GM19324 (cell line): ENCODE measurements at regions not wholly inside any gene's neighbourhood (a gene's known extent, or its start where the extent isn't known, plus 50 kb on each side); places are given as distances from the start of the nearest gene placed in this dataset.

ENCODE experiments used
- ATAC-seq: cut with Tn5 transposase; IDR thresholded peaks from one replicate; pipeline ENCODE4 v1.9.1; 2021; ENCODE audit warnings: mild to moderate bottlenecking, moderate library complexity; ENCODE audit not compliant: unreplicated experiment, low FRiP score

- no peak for ATAC-seq
Measured at GRCh38 chr4:61024610-61025009, 175.5 kb upstream of the ADGRL3 start.

DNA sequence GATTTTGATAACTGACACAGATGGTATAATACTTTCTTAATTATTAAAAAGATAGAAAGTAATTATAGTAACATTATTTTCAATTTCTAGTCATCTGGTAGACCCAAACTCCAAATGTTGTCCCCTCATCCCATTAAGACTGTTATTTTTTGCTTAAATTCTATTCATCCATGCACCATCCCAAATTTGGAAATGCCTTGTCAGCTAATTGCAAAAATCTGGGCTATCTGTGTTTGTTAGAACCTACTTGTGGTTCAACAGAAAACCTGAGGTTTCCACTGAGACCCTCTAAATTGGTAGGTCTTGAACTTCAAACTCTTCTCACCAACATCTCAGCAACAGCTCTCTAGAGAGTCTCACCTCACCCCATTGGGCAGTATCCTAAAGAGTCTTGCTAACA is 172.2 kb upstream of the ADGRL3 start:
- ATAC-seq: no peak

- no peak for ATAC-seq
Measured at GRCh38 chr4:61036071-61036684, 163.9 kb upstream of the ADGRL3 start.

DNA sequence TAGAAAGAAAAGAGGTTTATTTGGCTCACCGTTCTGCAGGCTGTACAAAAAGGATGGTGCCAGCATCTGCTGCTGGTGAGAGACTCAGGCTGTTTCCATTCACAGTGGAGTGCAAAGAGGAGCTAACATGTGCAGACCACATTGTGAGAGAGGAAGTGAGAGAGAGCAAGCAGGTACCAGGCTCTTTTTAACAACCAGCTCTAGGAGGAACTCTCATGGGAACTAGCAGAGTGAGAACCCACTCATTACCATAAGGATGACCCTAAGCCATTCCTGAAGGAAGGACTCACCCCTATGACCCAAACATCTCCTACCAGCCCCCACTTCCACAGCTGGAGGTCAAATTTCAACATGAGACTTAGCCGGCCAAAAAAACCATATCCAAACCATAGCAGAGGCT is 158.6 kb upstream of the ADGRL3 start:
- no peak for ATAC-seq

DNA sequence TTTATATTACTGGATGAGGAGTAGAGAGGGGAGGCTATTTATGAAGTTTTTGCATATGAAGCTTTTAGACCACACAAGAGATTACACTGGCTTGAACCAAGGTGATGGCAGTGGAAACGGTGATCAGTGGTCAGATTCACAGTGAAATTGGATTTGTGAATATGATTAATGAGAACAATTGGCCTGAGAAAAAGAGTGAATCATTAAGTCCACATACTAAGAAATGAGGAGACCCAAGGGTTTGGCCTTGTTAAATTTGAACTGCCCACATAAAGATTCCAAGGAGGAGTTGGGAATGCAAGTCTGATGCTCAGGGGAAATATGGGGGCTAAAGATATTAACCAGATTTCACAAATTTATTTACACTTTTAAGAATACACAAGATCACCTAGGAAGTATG is 155.3 kb upstream of the ADGRL3 start:
- ATAC-seq: no peak

DNA sequence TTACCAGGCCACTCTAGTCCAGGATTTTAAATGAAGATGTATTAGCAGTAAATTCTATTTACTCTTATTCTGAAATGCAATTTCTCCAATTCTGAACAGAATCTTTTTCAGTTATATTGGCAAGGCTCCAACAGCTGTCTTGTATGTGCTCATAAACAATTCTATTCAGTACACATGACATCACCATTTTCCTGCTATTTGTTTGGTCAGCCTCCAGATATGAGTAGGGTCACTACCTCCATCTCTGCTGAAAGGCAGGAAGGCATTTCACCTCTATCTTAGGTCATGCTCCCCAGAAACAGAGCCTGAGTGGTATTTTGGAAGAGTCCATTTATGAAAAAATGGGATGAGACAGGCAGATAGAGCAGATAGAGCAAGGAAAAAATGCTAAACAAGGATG is 151.1 kb upstream of the ADGRL3 start:
- ATAC-seq: no peak

GRCh38 chr4:61067381-61067780 is 132.7 kb upstream of the ADGRL3 start:
- no peak for ATAC-seq

DNA sequence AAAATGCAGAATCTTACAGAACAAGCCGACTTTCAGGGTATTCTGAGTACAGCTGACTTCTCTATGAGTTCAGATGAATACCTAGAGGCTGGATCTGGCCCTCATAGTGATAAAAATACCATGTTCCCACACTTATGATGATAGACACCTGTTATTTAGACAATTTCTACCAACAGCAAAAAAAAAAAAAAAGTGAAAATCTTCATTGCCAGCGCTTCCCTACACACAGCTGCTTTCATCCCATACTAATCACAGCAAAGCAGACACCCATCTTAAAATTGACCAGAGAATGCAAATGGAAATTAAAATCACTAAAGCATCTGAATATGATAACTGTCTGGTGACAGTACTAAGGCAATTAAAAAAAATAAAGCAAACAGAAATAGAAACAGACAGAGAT is 132.1 kb upstream of the ADGRL3 start:
- ATAC-seq: no peak

DNA sequence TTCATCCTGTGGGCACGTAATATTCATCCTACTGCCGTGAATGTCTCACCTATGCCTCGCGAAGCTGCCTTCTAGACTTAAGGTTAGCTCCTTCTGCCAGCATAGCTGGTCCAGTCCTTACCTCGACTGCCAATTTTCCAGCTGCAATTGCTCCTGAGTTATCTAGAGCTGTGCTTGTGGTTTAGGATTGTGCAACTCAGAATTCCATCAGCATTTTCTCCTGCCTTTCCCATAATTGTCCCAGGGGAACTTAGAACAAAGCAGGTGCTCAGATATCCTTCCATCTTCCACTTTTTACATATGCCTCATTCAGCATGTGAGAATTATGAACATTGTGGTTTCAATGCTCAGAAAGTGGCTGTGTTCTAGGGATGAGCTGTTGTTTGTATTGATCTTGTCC is 131.4 kb upstream of the ADGRL3 start:
- no peak for ATAC-seq

- no peak for ATAC-seq
Measured at GRCh38 chr4:61070269-61070668, 129.9 kb upstream of the ADGRL3 start.

GRCh38 chr4:61079427-61079826 is 120.7 kb upstream of the ADGRL3 start:
- no peak for ATAC-seq

- ATAC-seq: no peak
Measured at GRCh38 chr4:61079976-61080375, 120.2 kb upstream of the ADGRL3 start.

GRCh38 chr4:61085534-61085933 is 114.6 kb upstream of the ADGRL3 start:
- ATAC-seq: no peak

- ATAC-seq: no peak
Measured at GRCh38 chr4:61086357-61086756, 113.8 kb upstream of the ADGRL3 start.

- no peak for ATAC-seq
Measured at GRCh38 chr4:61086979-61087378, 113.1 kb upstream of the ADGRL3 start.

DNA sequence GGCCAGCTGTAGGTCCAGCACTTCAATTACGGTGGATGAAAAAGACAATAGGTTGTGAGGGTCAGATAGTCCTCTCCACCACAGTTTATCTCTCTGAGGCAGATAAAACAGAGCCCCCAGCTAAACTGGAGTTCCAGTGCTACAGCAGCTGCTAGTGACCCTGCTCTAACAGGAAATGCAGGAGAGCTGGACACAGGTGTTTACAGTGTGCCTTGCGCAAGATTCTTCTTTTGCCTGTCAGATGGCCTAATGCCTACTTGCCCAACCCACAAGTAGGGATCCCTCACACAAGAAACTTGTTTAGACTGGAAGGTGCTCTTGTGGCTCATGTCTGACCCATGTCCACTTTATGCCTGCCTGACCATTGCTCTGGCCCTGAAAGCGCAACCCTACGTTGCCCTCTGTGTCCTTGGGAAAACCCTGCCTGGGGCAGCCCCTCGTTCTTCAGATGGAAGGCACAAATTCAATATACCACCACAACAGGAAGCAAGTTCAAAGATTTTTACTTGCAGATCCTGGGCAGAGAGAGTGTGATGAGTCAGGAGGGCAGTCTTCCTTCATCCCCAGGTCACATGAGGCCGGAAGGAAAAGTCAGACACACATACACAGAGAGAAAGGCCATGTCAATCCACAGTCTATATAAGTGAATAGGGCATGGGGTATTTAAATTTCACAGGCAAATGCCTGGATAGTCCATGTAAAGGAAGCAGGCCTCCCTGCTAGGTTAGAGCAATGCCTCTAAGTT is 105.1 kb upstream of the ADGRL3 start:
- no peak for ATAC-seq

GRCh38 chr4:61128682-61129081 is 71.4 kb upstream of the ADGRL3 start:
- no peak for ATAC-seq

GRCh38 chr4:61129971-61130370 is 70.2 kb upstream of the ADGRL3 start:
- no peak for ATAC-seq

GRCh38 chr4:61143461-61143860 is 56.7 kb upstream of the ADGRL3 start:
- ATAC-seq: no peak

- ATAC-seq: no peak
Measured at GRCh38 chr4:61149278-61149677, 50.8 kb upstream of the ADGRL3 start.
